GM12891 (cell line): ENCODE measurements at regions not wholly inside any gene's neighbourhood (a gene's known extent, or its start where the extent isn't known, plus 50 kb on each side); places are given as distances from the start of the nearest gene placed in this dataset.
"Not testable (repeated sequence)": the region's sequence is repeated elsewhere in the genome, so short reads cannot be mapped to it uniquely, and the experiment has no call there.

ENCODE experiments used
- DNase-seq: peaks from one replicate; pipeline ENCODE4 v3.0.0; 2011; ENCODE audit warnings: low spot score; ENCODE audit not compliant: insufficient read length
- FAIRE-seq: peaks from 2 replicates; lab custom pipeline; 2011; peaks lifted over from hg19 to GRCh38; lab: Jason Lieb, UNC
- PAX5 ChIP-seq: IDR thresholded peaks from 2 replicates; pipeline ENCODE4 v1.6.1; 2011; ENCODE audit warnings: low read length, moderate library complexity, mild to moderate bottlenecking; ENCODE audit not compliant: insufficient read depth, severe bottlenecking
- POLR2A ChIP-seq: IDR thresholded peaks from 2 replicates; pipeline ENCODE4 v1.6.1; 2011; ENCODE audit warnings: low read depth, low read length, control low read depth
- POLR2AphosphoS5 ChIP-seq: IDR thresholded peaks from 2 replicates; pipeline ENCODE4 v1.6.1; 2011; ENCODE audit warnings: low read depth, low read length, control low read depth
- POU2F2 ChIP-seq: IDR thresholded peaks from 2 replicates; pipeline ENCODE4 v1.6.1; 2011; ENCODE audit warnings: low read depth, mild to moderate bottlenecking, control low read depth, low read length, moderate library complexity
- SPI1 ChIP-seq: IDR thresholded peaks from 2 replicates; pipeline ENCODE4 v1.6.1; 2011; ENCODE audit warnings: low read depth, low read length, control low read depth
- TAF1 ChIP-seq: IDR thresholded peaks from 2 replicates; pipeline ENCODE4 v1.6.1; 2011; ENCODE audit warnings: low read depth, low read length, control low read depth

DNA sequence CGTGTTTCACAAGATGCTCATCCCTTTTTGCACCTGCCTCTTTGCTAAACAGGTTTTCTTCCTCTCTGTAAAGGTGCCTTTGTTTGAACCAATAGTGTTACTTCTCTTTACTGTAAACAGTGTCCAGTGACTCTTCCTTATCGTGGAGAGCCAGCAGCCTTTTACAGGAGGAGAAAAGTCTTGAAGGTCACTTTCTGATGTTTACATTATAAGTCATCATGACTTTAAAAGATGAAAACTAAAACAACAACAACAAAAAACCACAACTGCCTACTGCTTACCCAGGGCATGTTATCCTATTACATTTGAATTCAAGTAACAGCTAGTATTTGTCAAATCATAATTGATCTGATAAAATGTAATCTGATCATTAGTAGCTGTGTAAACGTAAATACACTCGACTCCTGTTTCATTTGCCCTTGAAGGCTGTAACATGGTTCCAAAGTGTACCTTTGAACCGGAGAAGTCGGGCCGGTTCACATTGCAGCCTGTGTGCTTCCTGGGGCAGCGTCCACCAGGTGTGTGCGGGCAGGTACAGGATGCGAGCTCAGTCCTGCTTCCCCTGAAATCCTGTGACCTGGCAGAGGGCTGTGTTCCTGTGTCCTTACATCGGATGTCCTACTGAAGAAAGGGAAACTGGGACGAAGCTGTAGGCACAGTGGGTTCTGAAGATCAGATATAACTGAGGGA lies 118.1 kb downstream of the C9orf152 start:
- FAIRE-seq, result no peak
- TF ChIP-seq PAX5 (no peak), TAF1 (no peak), POLR2A (no peak), POU2F2 (no peak), POLR2AphosphoS5 (no peak), SPI1 (no peak)
- no peak for DNase-seq

- FAIRE-seq (no peak), DNase-seq (no peak)
- TF ChIP-seq SPI1 (no peak), POLR2A (no peak), PAX5 (no peak)
Observed at GRCh38 chr9:110092792-110093191, 115.2 kb downstream of the C9orf152 start.

DNA sequence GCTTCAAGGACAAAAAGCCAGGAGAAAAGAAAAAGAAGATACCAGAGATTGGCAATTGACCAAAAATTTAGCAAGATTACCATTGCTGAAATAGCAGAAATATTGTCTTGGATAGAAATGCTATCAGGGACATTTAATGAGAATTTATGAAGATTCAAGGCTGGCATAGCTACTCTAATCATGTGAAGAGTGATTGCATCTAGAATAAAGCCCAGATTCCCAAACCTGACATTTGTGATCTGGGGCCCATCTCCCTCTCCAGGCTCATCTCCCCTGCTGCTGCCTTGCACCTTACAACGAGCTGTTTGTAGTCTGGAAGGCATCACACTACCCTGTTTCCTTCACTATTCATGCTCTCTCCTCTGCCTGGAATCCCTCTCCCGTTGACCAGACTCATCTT lies 114.5 kb downstream of the C9orf152 start:
- DNase-seq (no peak), FAIRE-seq (no peak)
- no peak for TF ChIP-seq POU2F2
- no peak for TF ChIP-seq POLR2A
- no peak for TF ChIP-seq TAF1

GRCh38 chr9:110093871-110094270 lies 114.1 kb downstream of the C9orf152 start:
- FAIRE-seq, result no peak
- no peak for TF ChIP-seq POLR2AphosphoS5
- TF ChIP-seq SPI1, result no peak
- no peak for TF ChIP-seq TAF1
- TF ChIP-seq PAX5, result no peak
- no peak for TF ChIP-seq POLR2A
- TF ChIP-seq POU2F2, result no peak

DNA sequence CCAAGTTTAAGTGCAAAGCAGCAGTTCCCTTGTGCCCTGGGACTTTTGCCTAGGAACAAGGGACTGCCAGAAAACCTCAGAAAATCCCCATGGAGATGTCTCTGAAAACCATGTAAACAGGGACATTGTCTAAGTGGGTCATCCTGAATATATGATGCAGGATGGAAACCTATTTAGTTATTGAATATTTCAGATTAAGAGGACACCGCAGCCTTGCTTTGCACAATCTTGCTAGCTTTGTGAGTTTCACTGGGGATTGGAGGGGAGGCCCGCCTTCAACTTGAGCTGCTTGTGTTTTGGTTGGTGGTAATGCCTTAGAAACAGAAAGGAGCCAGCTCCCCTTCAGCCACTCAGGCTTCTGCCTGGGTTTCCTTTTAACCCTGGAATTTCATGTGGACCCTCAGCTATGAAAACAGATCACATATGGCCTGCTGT lies 112.8 kb downstream of the C9orf152 start:
- FAIRE-seq, result no peak
- TF ChIP-seq POLR2A (no peak), SPI1 (no peak), TAF1 (no peak), POLR2AphosphoS5 (no peak), PAX5 (no peak), POU2F2 (no peak)
- DNase-seq, result no peak

More at GRCh38 chr9:110093871-110094270, 114.1 kb downstream of the C9orf152 start:
- DNase-seq, result no peak

DNA sequence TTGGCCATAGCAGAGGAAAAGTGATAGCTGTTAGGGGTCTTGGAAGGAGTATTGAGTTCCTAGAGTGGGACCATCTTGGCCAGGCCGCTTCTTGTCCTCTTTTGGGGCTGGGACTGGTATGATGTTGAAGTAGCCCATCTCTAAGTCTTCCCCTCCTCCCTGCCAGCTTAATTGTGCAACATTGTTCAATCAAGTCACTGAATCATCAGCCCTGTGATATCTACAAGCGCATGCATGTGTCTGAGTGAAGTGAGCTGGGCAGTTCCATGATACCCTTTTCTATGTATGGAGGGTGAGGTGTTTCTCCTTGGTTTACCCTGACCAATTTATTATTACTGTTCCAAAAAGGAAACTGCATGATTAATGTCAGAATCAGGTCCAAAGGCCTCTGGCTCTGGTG lies 112.2 kb downstream of the C9orf152 start:
- FAIRE-seq (no peak), DNase-seq (no peak)
- TF ChIP-seq POLR2AphosphoS5 (no peak), POU2F2 (no peak), SPI1 (no peak), POLR2A (no peak), PAX5 (no peak), TAF1 (no peak)

DNA sequence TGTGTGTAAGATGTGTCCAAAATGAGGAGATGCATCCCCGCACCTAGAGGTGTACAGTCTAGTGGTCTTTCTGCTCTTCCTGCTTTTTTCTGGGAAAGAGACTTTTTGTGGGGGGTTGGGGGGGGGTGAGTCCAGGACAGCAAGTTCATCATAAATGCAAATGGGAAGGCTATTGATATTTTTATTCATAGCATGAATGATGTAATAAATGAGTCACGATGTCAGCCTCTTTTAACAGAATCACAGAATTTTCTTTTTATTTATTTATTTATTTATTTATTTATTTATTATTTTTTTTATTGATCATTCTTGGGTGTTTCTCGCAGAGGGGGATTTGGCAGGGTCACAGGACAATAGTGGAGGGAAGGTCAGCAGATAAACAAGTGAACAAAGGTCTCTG lies 111.3 kb downstream of the C9orf152 start:
- not testable (repeated sequence) for FAIRE-seq, DNase-seq

- no peak for FAIRE-seq
- TF ChIP-seq POU2F2 (no peak), POLR2A (no peak), TAF1 (no peak), POLR2AphosphoS5 (no peak), PAX5 (no peak), SPI1 (no peak)
- no peak for DNase-seq
Observed at GRCh38 chr9:110099236-110100095, 108.5 kb downstream of the C9orf152 start.

GRCh38 chr9:110101531-110102161 lies 106.3 kb downstream of the C9orf152 start:
- TF ChIP-seq POLR2AphosphoS5 (no peak), POU2F2 (no peak), POLR2A (no peak), TAF1 (no peak), PAX5 (no peak), SPI1 (no peak)
- DNase-seq (no peak), FAIRE-seq (peak; percentile 79)

GRCh38 chr9:110103257-110103656 lies 104.7 kb downstream of the C9orf152 start:
- TF ChIP-seq POU2F2 (no peak), POLR2A (no peak), PAX5 (no peak), TAF1 (no peak), POLR2AphosphoS5 (no peak), SPI1 (no peak)
- FAIRE-seq (peak; percentile 35), DNase-seq (no peak)

- FAIRE-seq (peak; percentile 9), DNase-seq (no peak)
- TF ChIP-seq SPI1, result no peak
- no peak for TF ChIP-seq POLR2AphosphoS5
- no peak for TF ChIP-seq TAF1
- TF ChIP-seq PAX5, result no peak
- TF ChIP-seq POLR2A, result no peak
- TF ChIP-seq POU2F2, result no peak
Observed at GRCh38 chr9:110104261-110104809, 103.6 kb downstream of the C9orf152 start.
